ENCODE measurements at regions not wholly inside any gene's neighbourhood (a gene's known extent, or its start where the extent isn't known, plus 50 kb on each side); places are given as distances from the start of the nearest gene placed in this dataset.

- TF ChIP-seq YY1 (IDR thresholded peaks at IDR 0.05) (no peak), JUND (IDR thresholded peaks at IDR 0.05) (no peak), RXRA (IDR thresholded peaks at IDR 0.05) (no peak), MAX (IDR thresholded peaks at IDR 0.05) (no peak), ATF3 (IDR thresholded peaks at IDR 0.05) (no peak), CTCF (IDR thresholded peaks at IDR 0.05; ENCODE audit: low read depth, low read length, missing input control) (no peak)
These were observed 325.9 kb upstream of the SEMA3D start for GRCh38 chr7:85512790-85513189.

Data from liver (tissue), 3 donors.